ENCODE measurements at regions not wholly inside any gene's neighbourhood (a gene's known extent, or its start where the extent isn't known, plus 50 kb on each side); places are given as distances from the start of the nearest gene placed in this dataset.

GRCh38 chr16:20249211-20249610 is 78.1 kb downstream of the GP2 start:
- TF ChIP-seq, protein P1, sequence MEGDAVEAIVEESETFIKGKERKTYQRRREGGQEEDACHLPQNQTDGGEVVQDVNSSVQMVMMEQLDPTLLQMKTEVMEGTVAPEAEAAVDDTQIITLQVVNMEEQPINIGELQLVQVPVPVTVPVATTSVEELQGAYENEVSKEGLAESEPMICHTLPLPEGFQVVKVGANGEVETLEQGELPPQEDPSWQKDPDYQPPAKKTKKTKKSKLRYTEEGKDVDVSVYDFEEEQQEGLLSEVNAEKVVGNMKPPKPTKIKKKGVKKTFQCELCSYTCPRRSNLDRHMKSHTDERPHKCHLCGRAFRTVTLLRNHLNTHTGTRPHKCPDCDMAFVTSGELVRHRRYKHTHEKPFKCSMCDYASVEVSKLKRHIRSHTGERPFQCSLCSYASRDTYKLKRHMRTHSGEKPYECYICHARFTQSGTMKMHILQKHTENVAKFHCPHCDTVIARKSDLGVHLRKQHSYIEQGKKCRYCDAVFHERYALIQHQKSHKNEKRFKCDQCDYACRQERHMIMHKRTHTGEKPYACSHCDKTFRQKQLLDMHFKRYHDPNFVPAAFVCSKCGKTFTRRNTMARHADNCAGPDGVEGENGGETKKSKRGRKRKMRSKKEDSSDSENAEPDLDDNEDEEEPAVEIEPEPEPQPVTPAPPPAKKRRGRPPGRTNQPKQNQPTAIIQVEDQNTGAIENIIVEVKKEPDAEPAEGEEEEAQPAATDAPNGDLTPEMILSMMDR (IDR thresholded peaks at IDR 0.05), result no peak
- no peak for TF ChIP-seq POLR2A (IDR thresholded peaks at IDR 0.05)

All from ovary (tissue), 3 donors.